ENCODE measurements at regions not wholly inside any gene's neighbourhood (a gene's known extent, or its start where the extent isn't known, plus 50 kb on each side); places are given as distances from the start of the nearest gene placed in this dataset.
A peak's percentile ranks its signal among the peaks of the same experiment; 100 is the strongest.

DNA sequence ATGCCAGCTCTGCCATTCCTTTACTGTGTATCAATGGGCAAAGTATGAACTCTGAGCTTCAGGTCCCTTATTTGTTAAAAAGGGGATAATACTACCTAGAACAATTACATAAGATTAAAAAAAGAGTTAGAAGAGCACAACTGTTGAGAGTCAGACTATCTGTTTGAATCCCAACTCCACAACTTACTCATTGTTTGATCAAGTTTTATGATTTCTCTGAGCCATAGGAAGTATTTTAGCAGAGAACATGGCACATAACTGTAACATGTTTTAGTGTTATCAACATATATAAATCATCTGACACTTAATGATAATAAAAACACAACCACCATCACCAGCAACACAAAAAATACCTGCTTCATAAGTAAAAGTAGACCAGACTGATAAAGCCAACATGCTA lies 421.3 kb downstream of the ZFHX3 start:
- H3K4me3 ChIP-seq (ENCODE audit: low read depth, low read length): no peak overlapping the region
- in situ Hi-C loops (cut with HindIII; ENCODE audit: low sequenced_read_pairs): no loop called here
- TF ChIP-seq, protein P1, sequence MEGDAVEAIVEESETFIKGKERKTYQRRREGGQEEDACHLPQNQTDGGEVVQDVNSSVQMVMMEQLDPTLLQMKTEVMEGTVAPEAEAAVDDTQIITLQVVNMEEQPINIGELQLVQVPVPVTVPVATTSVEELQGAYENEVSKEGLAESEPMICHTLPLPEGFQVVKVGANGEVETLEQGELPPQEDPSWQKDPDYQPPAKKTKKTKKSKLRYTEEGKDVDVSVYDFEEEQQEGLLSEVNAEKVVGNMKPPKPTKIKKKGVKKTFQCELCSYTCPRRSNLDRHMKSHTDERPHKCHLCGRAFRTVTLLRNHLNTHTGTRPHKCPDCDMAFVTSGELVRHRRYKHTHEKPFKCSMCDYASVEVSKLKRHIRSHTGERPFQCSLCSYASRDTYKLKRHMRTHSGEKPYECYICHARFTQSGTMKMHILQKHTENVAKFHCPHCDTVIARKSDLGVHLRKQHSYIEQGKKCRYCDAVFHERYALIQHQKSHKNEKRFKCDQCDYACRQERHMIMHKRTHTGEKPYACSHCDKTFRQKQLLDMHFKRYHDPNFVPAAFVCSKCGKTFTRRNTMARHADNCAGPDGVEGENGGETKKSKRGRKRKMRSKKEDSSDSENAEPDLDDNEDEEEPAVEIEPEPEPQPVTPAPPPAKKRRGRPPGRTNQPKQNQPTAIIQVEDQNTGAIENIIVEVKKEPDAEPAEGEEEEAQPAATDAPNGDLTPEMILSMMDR (IDR thresholded peaks at IDR 0.05; ENCODE audit: low read depth, low read length): no peak
- no peak for DNase-seq (ENCODE audit: low read depth, low spot score)

DNA sequence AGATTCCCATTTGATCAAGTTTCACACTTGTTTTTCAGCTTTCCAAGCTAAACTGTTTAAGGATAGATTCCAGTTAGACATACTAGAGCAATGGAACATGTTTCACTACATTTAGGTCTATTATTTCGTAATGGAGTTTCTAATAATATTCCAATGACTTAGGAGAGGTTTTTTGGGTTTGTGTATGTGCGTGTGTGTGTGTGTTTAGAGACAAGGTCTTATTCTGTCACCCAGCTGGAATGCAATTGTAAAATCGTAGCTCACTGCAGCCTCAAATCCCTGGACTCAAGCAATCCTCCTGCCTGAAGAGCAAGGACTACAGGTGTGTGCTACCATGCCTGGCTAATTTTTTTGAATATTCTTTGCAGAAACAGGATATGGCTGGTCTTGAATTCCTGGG lies 426.3 kb downstream of the ZFHX3 start:
- no peak for DNase-seq (ENCODE audit: low read depth, low spot score)
- in situ Hi-C loops (cut with HindIII; ENCODE audit: low sequenced_read_pairs): no loop called here
- TF ChIP-seq, protein P1 (IDR thresholded peaks at IDR 0.05; ENCODE audit: low read depth, low read length): no peak
- no peak overlapping the region for H3K4me3 ChIP-seq (ENCODE audit: low read depth, low read length)

DNA sequence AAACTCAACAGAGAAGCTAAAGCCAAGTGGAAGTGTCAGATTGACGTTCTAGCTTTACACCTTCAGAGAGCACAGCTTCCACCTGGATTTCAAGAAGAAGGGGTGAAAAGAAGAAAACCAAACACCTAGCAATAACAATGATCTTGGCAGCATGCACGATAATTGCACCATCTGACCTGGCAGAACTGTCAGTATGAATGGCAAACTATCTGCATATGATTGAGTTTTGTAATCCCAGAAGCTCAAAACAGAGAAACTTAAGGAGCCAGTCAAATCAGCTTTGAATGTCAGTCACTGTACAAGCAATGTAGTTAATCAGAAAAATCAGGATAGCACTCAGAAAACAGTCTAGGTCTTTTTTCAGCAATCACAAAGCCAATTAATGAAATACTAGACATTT lies 427.1 kb downstream of the ZFHX3 start:
- in situ Hi-C loops (cut with HindIII; ENCODE audit: low sequenced_read_pairs): no loop called here
- TF ChIP-seq, protein P1 (IDR thresholded peaks at IDR 0.05; ENCODE audit: low read depth, low read length): no peak
- H3K4me3 ChIP-seq (ENCODE audit: low read depth, low read length): no peak overlapping the region
- DNase-seq (ENCODE audit: low read depth, low spot score): no peak

DNA sequence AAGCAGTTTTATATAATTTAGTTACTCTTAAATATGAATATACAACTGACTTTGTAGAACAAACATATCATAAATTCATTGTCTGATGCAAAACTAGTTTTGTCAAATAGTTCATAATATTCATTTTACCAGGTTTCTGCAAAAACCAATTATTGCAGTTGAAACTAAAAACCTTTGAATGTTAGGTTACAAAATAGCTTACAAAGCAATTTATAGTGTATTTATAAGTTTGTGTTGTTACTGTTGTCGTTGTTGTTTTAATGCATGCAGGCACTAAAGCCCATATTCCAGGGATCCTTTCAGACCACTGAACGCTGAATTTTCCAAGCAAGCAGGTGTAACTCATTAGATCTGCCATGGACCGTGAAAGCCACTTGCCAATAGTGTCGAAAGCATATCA lies 427.6 kb downstream of the ZFHX3 start:
- DNase-seq (ENCODE audit: low read depth, low spot score): no peak
- TF ChIP-seq, protein P1 (IDR thresholded peaks at IDR 0.05; ENCODE audit: low read depth, low read length): no peak
- no peak overlapping the region for H3K4me3 ChIP-seq (ENCODE audit: low read depth, low read length)
- in situ Hi-C loops (cut with HindIII; ENCODE audit: low sequenced_read_pairs): no loop called here

DNA sequence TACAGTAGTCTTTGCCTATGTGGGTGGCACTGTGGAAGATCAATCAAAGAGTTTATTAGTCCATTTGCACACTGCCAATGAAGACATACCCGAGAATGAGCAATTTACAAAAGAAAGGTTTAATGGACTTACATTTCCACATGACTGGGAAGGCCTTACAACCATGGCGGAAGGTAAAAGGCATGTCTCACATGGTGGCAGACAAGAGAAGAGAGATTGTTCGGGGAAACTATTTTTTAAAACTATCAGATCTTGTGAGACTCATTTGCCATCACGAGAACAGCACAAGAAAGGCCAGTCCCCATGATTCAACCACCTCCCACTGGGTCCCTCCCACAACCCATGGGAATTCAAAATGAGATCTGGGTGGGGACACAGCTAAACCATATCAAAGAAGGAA lies 432.1 kb downstream of the ZFHX3 start:
- in situ Hi-C loops (cut with HindIII; ENCODE audit: low sequenced_read_pairs): no loop called here
- TF ChIP-seq, protein P1 (IDR thresholded peaks at IDR 0.05; ENCODE audit: low read depth, low read length): no peak
- H3K4me3 ChIP-seq (ENCODE audit: low read depth, low read length): no peak overlapping the region
- DNase-seq (ENCODE audit: low read depth, low spot score): no peak

DNA sequence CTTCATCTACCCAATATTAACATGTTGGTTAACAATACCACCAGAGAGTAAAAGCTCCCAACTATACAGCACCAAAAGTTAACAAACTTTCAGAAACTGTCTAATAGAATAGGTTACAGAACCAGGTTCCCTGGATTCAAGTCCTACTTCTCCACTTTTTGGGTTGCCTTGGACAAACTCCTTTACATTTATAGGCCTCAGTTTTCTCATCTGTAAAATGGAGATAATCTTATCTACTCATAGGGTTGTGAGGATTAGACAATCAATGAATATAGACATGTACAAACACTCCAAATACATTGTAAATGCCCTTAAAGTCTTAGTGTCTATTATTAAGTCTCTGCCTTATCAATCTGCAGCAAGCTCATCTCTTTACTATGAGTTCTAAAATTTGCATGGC lies 435.2 kb downstream of the ZFHX3 start:
- H3K4me3 ChIP-seq (ENCODE audit: low read depth, low read length): no peak overlapping the region
- TF ChIP-seq, protein P1 (IDR thresholded peaks at IDR 0.05; ENCODE audit: low read depth, low read length): no peak
- no peak for DNase-seq (ENCODE audit: low read depth, low spot score)
- in situ Hi-C loops (cut with HindIII; ENCODE audit: low sequenced_read_pairs): no loop called here

DNA sequence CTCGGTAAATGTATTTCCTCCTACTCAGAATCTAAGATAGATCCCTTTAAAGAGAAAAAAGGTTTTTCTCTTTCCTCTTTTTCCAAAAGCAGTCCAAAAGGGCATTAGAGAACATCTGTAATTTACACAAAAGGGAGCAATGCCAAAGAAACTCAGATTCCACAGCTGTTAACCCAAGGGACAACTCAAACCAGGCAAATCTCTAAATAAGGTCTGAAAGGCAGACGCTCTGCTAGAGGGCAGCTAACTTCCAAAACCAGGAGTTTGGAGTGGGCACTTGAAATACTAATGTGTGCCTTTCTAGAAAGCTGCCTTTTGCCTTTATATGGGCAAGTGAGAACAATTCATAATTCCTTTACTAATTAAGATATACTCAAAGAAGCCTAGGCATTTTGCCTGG lies 435.7 kb downstream of the ZFHX3 start:
- TF ChIP-seq, protein P1 (IDR thresholded peaks at IDR 0.05; ENCODE audit: low read depth, low read length): no peak
- DNase-seq (ENCODE audit: low read depth, low spot score): peak; percentile 15
- in situ Hi-C loops (cut with HindIII; ENCODE audit: low sequenced_read_pairs): no loop called here
- H3K4me3 ChIP-seq (ENCODE audit: low read depth, low read length): no peak overlapping the region

Data from astrocyte of the spinal cord (primary cell).